GM12878 (cell line): ENCODE measurements at regions not wholly inside any gene's neighbourhood (a gene's known extent, or its start where the extent isn't known, plus 50 kb on each side); places are given as distances from the start of the nearest gene placed in this dataset.

ENCODE experiments used
- PAX5 ChIP-seq: IDR thresholded peaks from 2 replicates; pipeline ENCODE4 v1.6.1; 2011; ENCODE audit warnings: low read depth, low read length, borderline replicate concordance
- PKNOX1 ChIP-seq: fragments of 450-650 bp; IDR thresholded peaks from 2 replicates; pipeline ENCODE4 v1.6.1; 2016; ENCODE audit warnings: mild to moderate bottlenecking
- SUZ12 ChIP-seq: fragments of 200-600 bp; sonication (generic); IDR thresholded peaks from one replicate; pipeline ENCODE4 v1.6.1; 2018; ENCODE audit warnings: antibody characterized with exemption, mild to moderate bottlenecking; ENCODE audit not compliant: unreplicated experiment
- ZNF622 ChIP-seq: fragments of 450-650 bp; IDR thresholded peaks from 2 replicates; pipeline ENCODE4 v1.6.1; 2017; ENCODE audit warnings: mild to moderate bottlenecking, inconsistent platforms
- TF ChIP-seq, protein P1 (sequence below): IDR thresholded peaks from 2 replicates; pipeline ENCODE4 v1.6.1; 2012; ENCODE audit warnings: improper control_type of control experiment, low read depth, low read length; ENCODE audit not compliant: insufficient replicate concordance
- TF ChIP-seq, protein P2 (sequence below): fragments of 450-650 bp; IDR thresholded peaks from 2 replicates; pipeline ENCODE4 v1.6.1; 2017; ENCODE audit warnings: mild to moderate bottlenecking, moderate library complexity

DNA sequence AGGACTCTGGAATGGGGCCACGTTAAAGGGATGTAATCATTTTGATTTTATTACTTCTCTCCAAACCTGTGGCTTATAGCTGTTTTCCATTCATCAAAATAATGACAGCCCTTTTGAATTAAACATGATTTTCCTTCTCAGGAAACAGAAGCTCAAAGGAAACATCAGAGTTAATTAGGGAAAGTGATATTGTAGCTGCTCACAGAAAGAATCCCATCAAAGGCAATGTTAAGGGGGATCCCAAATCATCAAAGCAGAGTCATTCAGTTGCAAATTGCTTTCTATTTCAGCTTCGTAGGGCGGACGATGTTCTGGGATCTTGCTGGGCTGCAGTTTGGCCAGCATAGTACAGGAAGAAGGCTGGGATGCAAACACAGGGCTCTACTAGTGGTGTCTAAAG, 563.2 kb downstream of the CCSER2 start (continued):
- TF ChIP-seq, protein P1, sequence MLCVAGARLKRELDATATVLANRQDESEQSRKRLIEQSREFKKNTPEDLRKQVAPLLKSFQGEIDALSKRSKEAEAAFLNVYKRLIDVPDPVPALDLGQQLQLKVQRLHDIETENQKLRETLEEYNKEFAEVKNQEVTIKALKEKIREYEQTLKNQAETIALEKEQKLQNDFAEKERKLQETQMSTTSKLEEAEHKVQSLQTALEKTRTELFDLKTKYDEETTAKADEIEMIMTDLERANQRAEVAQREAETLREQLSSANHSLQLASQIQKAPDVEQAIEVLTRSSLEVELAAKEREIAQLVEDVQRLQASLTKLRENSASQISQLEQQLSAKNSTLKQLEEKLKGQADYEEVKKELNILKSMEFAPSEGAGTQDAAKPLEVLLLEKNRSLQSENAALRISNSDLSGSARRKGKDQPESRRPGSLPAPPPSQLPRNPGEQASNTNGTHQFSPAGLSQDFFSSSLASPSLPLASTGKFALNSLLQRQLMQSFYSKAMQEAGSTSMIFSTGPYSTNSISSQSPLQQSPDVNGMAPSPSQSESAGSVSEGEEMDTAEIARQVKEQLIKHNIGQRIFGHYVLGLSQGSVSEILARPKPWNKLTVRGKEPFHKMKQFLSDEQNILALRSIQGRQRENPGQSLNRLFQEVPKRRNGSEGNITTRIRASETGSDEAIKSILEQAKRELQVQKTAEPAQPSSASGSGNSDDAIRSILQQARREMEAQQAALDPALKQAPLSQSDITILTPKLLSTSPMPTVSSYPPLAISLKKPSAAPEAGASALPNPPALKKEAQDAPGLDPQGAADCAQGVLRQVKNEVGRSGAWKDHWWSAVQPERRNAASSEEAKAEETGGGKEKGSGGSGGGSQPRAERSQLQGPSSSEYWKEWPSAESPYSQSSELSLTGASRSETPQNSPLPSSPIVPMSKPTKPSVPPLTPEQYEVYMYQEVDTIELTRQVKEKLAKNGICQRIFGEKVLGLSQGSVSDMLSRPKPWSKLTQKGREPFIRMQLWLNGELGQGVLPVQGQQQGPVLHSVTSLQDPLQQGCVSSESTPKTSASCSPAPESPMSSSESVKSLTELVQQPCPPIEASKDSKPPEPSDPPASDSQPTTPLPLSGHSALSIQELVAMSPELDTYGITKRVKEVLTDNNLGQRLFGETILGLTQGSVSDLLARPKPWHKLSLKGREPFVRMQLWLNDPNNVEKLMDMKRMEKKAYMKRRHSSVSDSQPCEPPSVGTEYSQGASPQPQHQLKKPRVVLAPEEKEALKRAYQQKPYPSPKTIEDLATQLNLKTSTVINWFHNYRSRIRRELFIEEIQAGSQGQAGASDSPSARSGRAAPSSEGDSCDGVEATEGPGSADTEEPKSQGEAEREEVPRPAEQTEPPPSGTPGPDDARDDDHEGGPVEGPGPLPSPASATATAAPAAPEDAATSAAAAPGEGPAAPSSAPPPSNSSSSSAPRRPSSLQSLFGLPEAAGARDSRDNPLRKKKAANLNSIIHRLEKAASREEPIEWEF = no peak
- TF ChIP-seq, protein P2, sequence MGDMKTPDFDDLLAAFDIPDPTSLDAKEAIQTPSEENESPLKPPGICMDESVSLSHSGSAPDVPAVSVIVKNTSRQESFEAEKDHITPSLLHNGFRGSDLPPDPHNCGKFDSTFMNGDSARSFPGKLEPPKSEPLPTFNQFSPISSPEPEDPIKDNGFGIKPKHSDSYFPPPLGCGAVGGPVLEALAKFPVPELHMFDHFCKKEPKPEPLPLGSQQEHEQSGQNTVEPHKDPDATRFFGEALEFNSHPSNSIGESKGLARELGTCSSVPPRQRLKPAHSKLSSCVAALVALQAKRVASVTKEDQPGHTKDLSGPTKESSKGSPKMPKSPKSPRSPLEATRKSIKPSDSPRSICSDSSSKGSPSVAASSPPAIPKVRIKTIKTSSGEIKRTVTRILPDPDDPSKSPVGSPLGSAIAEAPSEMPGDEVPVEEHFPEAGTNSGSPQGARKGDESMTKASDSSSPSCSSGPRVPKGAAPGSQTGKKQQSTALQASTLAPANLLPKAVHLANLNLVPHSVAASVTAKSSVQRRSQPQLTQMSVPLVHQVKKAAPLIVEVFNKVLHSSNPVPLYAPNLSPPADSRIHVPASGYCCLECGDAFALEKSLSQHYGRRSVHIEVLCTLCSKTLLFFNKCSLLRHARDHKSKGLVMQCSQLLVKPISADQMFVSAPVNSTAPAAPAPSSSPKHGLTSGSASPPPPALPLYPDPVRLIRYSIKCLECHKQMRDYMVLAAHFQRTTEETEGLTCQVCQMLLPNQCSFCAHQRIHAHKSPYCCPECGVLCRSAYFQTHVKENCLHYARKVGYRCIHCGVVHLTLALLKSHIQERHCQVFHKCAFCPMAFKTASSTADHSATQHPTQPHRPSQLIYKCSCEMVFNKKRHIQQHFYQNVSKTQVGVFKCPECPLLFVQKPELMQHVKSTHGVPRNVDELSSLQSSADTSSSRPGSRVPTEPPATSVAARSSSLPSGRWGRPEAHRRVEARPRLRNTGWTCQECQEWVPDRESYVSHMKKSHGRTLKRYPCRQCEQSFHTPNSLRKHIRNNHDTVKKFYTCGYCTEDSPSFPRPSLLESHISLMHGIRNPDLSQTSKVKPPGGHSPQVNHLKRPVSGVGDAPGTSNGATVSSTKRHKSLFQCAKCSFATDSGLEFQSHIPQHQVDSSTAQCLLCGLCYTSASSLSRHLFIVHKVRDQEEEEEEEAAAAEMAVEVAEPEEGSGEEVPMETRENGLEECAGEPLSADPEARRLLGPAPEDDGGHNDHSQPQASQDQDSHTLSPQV = no peak
- TF ChIP-seq PKNOX1 = no peak
- TF ChIP-seq ZNF622 = no peak
- no peak for TF ChIP-seq SUZ12
- no peak for TF ChIP-seq PAX5
